ENCODE measurements at regions not wholly inside any gene's neighbourhood (a gene's known extent, or its start where the extent isn't known, plus 50 kb on each side); places are given as distances from the start of the nearest gene placed in this dataset.

DNA sequence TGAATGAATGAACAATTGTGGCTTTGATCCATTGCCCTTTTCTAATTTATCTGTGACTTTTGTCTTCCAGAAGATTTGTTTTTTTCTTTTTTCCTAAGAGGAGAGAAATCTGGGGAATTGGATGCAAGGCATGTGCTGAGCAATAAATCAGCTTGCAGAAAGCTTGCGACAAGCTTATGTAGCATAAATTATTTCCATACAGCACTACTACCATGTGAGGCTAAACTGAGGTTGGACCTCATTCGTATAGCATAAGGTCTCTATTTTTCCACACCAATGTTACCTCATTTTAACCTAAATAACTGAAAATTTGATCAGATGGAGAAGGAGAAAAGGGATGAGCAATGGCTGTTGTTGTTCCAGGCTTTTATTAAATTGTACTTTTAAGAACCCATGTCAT lies 455.6 kb downstream of the TUSC7 start:
- H3K36me3 ChIP-seq (ENCODE audit: control insufficient read depth in 2 of 3, insufficient read depth in 3 of 3, low read length in 3 of 3) = no peaks in the 10 kb centered on the region
- no peaks in the 10 kb centered on the region for H3K36me3 Mint-ChIP-seq
- H3K27ac ChIP-seq (ENCODE audit: low read depth, low read length) = no peak overlapping the region
- H3K9me3 Mint-ChIP-seq = peaks cover 0 to 19% (median 2%) of the 10 kb centered on the region in 11 donors
- ChIA-PET POLR2A (interaction anchor here (0.6 kb wide), 1 partner anchor 19 kb away, joined by 3 read pairs; no protein-coding TSS in a partner anchor), CTCF (no interaction called here)
- intact Hi-C loops (cut with micrococcal nuclease) = no loop called here
- no peaks in the 10 kb centered on the region for H3K4me1 ChIP-seq (ENCODE audit: control insufficient read depth in 2 of 2, insufficient read depth in 2 of 2, low read length in 2 of 2)
- no peaks in the 10 kb centered on the region for H3K9me3 ChIP-seq (ENCODE audit: control insufficient read depth in 2 of 3, low read length in 3 of 3)
- no peak overlapping the region for H3K4me3 ChIP-seq (ENCODE audit: low read length)
- no peaks in the 10 kb centered on the region for H3K27me3 Mint-ChIP-seq
- no peaks in the 10 kb centered on the region for H3K27me3 ChIP-seq (ENCODE audit: control insufficient read depth in 2 of 2, insufficient read depth in 2 of 2, low read length in 2 of 2)
- no peak for DNase-seq
- ATAC-seq = no peak
- H3K4me3 Mint-ChIP-seq = no peak overlapping the region
- H3K27ac Mint-ChIP-seq = no peak overlapping the region
- H3K4me1 Mint-ChIP-seq = no peaks in the 10 kb centered on the region

- ATAC-seq = no peak
- Mint-ChIP-seq H3K27me3 (no peaks in the 10 kb centered on the region), H3K27ac (no peak overlapping the region), H3K9me3 (peaks cover 0 to 19% (median 2%) of the 10 kb centered on the region in 11 donors), H3K4me1 (no peaks in the 10 kb centered on the region), H3K4me3 (no peak overlapping the region), H3K36me3 (no peaks in the 10 kb centered on the region)
- ChIA-PET CTCF (no interaction called here), POLR2A (no interaction called here)
- H3K27me3 ChIP-seq (ENCODE audit: control insufficient read depth in 2 of 2, insufficient read depth in 2 of 2, low read length in 2 of 2) = no peaks in the 10 kb centered on the region
- no peaks in the 10 kb centered on the region for H3K4me1 ChIP-seq (ENCODE audit: control insufficient read depth in 2 of 2, insufficient read depth in 2 of 2, low read length in 2 of 2)
- no peak for DNase-seq
- no peaks in the 10 kb centered on the region for H3K36me3 ChIP-seq (ENCODE audit: control insufficient read depth in 2 of 3, insufficient read depth in 3 of 3, low read length in 3 of 3)
- H3K9me3 ChIP-seq (ENCODE audit: control insufficient read depth in 2 of 3, low read length in 3 of 3) = no peaks in the 10 kb centered on the region
- no peak overlapping the region for H3K4me3 ChIP-seq (ENCODE audit: low read length)
- no peak overlapping the region for H3K27ac ChIP-seq (ENCODE audit: low read depth, low read length)
- intact Hi-C loops (cut with micrococcal nuclease) = no loop called here
Observed at GRCh38 chr3:117165601-117166051, 456.0 kb downstream of the TUSC7 start.

DNA sequence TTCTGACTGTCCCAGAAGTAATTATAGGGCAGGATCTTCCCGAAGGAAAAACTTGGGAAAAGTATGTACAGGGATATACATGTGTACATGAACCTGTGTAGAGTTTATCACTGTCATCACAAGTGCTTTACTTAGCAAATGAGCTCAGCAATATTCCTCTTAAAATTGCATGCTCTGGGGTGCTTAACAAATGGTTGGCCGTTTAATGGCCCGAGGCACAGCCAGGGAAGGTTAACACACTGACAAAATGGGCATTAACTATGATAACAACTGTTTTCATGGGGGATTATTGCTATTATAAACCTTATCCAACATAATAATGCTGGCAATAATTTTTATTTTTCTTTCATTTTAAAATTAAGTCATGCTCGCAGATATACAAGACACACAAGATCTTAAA lies 459.3 kb downstream of the TUSC7 start:
- Mint-ChIP-seq H3K36me3 (no peaks in the 10 kb centered on the region), H3K27me3 (no peaks in the 10 kb centered on the region), H3K9me3 (peaks cover 0 to 19% (median 3%) of the 10 kb centered on the region in 11 donors), H3K4me1 (no peaks in the 10 kb centered on the region), H3K27ac (no peak overlapping the region), H3K4me3 (no peak overlapping the region)
- ATAC-seq (no peak), DNase-seq (no peak)
- Histone ChIP-seq H3K36me3 (ENCODE audit: control insufficient read depth in 2 of 3, insufficient read depth in 3 of 3, low read length in 3 of 3) (no peaks in the 10 kb centered on the region), H3K27me3 (ENCODE audit: control insufficient read depth in 2 of 2, insufficient read depth in 2 of 2, low read length in 2 of 2) (no peaks in the 10 kb centered on the region), H3K9me3 (ENCODE audit: control insufficient read depth in 2 of 3, low read length in 3 of 3) (no peaks in the 10 kb centered on the region), H3K27ac (ENCODE audit: low read depth, low read length) (no peak overlapping the region), H3K4me1 (ENCODE audit: control insufficient read depth in 2 of 2, insufficient read depth in 2 of 2, low read length in 2 of 2) (no peaks in the 10 kb centered on the region), H3K4me3 (ENCODE audit: low read length) (no peak overlapping the region)
- CTCF ChIA-PET = no interaction called here
- POLR2A ChIA-PET = no interaction called here
- intact Hi-C loops (cut with micrococcal nuclease) = no loop called here

- Mint-ChIP-seq H3K36me3 (no peaks in the 10 kb centered on the region), H3K9me3 (peaks cover 0 to 12% (median 3%) of the 10 kb centered on the region in 11 donors), H3K4me1 (no peaks in the 10 kb centered on the region), H3K27me3 (no peaks in the 10 kb centered on the region), H3K27ac (no peak overlapping the region), H3K4me3 (no peak overlapping the region)
- no peaks in the 10 kb centered on the region for H3K36me3 ChIP-seq (ENCODE audit: control insufficient read depth in 2 of 3, insufficient read depth in 3 of 3, low read length in 3 of 3)
- H3K27me3 ChIP-seq (ENCODE audit: control insufficient read depth in 2 of 2, insufficient read depth in 2 of 2, low read length in 2 of 2) = no peaks in the 10 kb centered on the region
- ATAC-seq (no peak), DNase-seq (no peak)
- ChIA-PET CTCF (no interaction called here), POLR2A (no interaction called here)
- no peak overlapping the region for H3K4me3 ChIP-seq (ENCODE audit: low read length)
- H3K9me3 ChIP-seq (ENCODE audit: control insufficient read depth in 2 of 3, low read length in 3 of 3) = no peaks in the 10 kb centered on the region
- intact Hi-C loops (cut with micrococcal nuclease) = no loop called here
- H3K4me1 ChIP-seq (ENCODE audit: control insufficient read depth in 2 of 2, insufficient read depth in 2 of 2, low read length in 2 of 2) = no peaks in the 10 kb centered on the region
- H3K27ac ChIP-seq (ENCODE audit: low read depth, low read length) = no peak overlapping the region
Observed at GRCh38 chr3:117170094-117170493, 460.5 kb downstream of the TUSC7 start.

- no peaks in the 10 kb centered on the region for H3K27me3 Mint-ChIP-seq
- no peak overlapping the region for H3K27ac ChIP-seq (ENCODE audit: low read depth, low read length)
- H3K4me1 ChIP-seq (ENCODE audit: control insufficient read depth in 2 of 2, insufficient read depth in 2 of 2, low read length in 2 of 2) = no peaks in the 10 kb centered on the region
- H3K4me3 ChIP-seq (ENCODE audit: low read length) = no peak overlapping the region
- no peaks in the 10 kb centered on the region for H3K9me3 ChIP-seq (ENCODE audit: control insufficient read depth in 2 of 3, low read length in 3 of 3)
- H3K4me3 Mint-ChIP-seq = no peak overlapping the region
- CTCF ChIA-PET = no interaction called here
- no peaks in the 10 kb centered on the region for H3K36me3 ChIP-seq (ENCODE audit: control insufficient read depth in 2 of 3, insufficient read depth in 3 of 3, low read length in 3 of 3)
- no peaks in the 10 kb centered on the region for H3K36me3 Mint-ChIP-seq
- H3K27ac Mint-ChIP-seq = no peak overlapping the region
- H3K9me3 Mint-ChIP-seq = peaks cover 0 to 8% (median 0%) of the 10 kb centered on the region in 11 donors
- DNase-seq (no peak), ATAC-seq (no peak)
- no peaks in the 10 kb centered on the region for H3K4me1 Mint-ChIP-seq
- intact Hi-C loops (cut with micrococcal nuclease) = no loop called here
- H3K27me3 ChIP-seq (ENCODE audit: control insufficient read depth in 2 of 2, insufficient read depth in 2 of 2, low read length in 2 of 2) = no peaks in the 10 kb centered on the region
- POLR2A ChIA-PET = no interaction called here
Observed at GRCh38 chr3:117171124-117171523, 461.5 kb downstream of the TUSC7 start.

GRCh38 chr3:117172426-117172825 lies 462.8 kb downstream of the TUSC7 start:
- no peaks in the 10 kb centered on the region for H3K36me3 ChIP-seq (ENCODE audit: control insufficient read depth in 2 of 3, insufficient read depth in 3 of 3, low read length in 3 of 3)
- Mint-ChIP-seq H3K27ac (no peak overlapping the region), H3K4me3 (no peak overlapping the region), H3K27me3 (no peaks in the 10 kb centered on the region), H3K36me3 (no peaks in the 10 kb centered on the region), H3K9me3 (peaks cover 0 to 8% (median 0%) of the 10 kb centered on the region in 11 donors), H3K4me1 (no peaks in the 10 kb centered on the region)
- H3K27me3 ChIP-seq (ENCODE audit: control insufficient read depth in 2 of 2, insufficient read depth in 2 of 2, low read length in 2 of 2) = no peaks in the 10 kb centered on the region
- ATAC-seq (no peak), DNase-seq (no peak)
- ChIA-PET CTCF (no interaction called here), POLR2A (no interaction called here)
- H3K4me1 ChIP-seq (ENCODE audit: control insufficient read depth in 2 of 2, insufficient read depth in 2 of 2, low read length in 2 of 2) = no peaks in the 10 kb centered on the region
- intact Hi-C loops (cut with micrococcal nuclease) = no loop called here
- no peak overlapping the region for H3K27ac ChIP-seq (ENCODE audit: low read depth, low read length)
- no peaks in the 10 kb centered on the region for H3K9me3 ChIP-seq (ENCODE audit: control insufficient read depth in 2 of 3, low read length in 3 of 3)
- no peak overlapping the region for H3K4me3 ChIP-seq (ENCODE audit: low read length)

GRCh38 chr3:117181222-117181621 lies 471.6 kb downstream of the TUSC7 start:
- peaks cover 0 to 17% (median 2%) of the 10 kb centered on the region in 11 donors for H3K9me3 Mint-ChIP-seq
- Histone ChIP-seq H3K9me3 (ENCODE audit: control insufficient read depth in 2 of 3, low read length in 3 of 3) (no peaks in the 10 kb centered on the region), H3K36me3 (ENCODE audit: control insufficient read depth in 2 of 3, insufficient read depth in 3 of 3, low read length in 3 of 3) (no peaks in the 10 kb centered on the region), H3K4me1 (ENCODE audit: control insufficient read depth in 2 of 2, insufficient read depth in 2 of 2, low read length in 2 of 2) (no peaks in the 10 kb centered on the region), H3K4me3 (ENCODE audit: low read length) (no peak overlapping the region), H3K27ac (ENCODE audit: low read depth, low read length) (no peak overlapping the region), H3K27me3 (ENCODE audit: control insufficient read depth in 2 of 2, insufficient read depth in 2 of 2, low read length in 2 of 2) (no peaks in the 10 kb centered on the region)
- H3K4me3 Mint-ChIP-seq = no peak overlapping the region
- H3K27ac Mint-ChIP-seq = no peak overlapping the region
- H3K4me1 Mint-ChIP-seq = no peaks in the 10 kb centered on the region
- no peaks in the 10 kb centered on the region for H3K36me3 Mint-ChIP-seq
- ChIA-PET POLR2A (no interaction called here), CTCF (no interaction called here)
- no peaks in the 10 kb centered on the region for H3K27me3 Mint-ChIP-seq
- DNase-seq (no peak), ATAC-seq (no peak)
- intact Hi-C loops (cut with micrococcal nuclease) = no loop called here

Data from naive thymus-derived CD4-positive, alpha-beta T cell (primary cell).